Endothelial cell of umbilical vein (primary cell): ENCODE measurements at regions not wholly inside any gene's neighbourhood (a gene's known extent, or its start where the extent isn't known, plus 50 kb on each side); places are given as distances from the start of the nearest gene placed in this dataset.
A peak's percentile ranks its signal among the peaks of the same experiment; 100 is the strongest.
"Not testable (repeated sequence)": the region's sequence is repeated elsewhere in the genome, so short reads cannot be mapped to it uniquely, and the experiment has no call there.

Source experiments
- BruUV-seq: library from RNA; stranded (reverse); fragments of 400-500 nt; replicated peaks from 2 replicates; lab custom pipeline; 2021; lab: Mats Ljungman, UMichigan
- CTCF ChIA-PET: fragments of 300-600, 350-600 bp; sonication (Branson Sonifier 250); formaldehyde crosslinking; loops from one replicate; lab custom pipeline; 2021; ENCODE audit warnings: antibody characterized with exemption, inconsistent platforms; lab: Charles Lee
- POLR2A ChIA-PET: fragments of 300-600, 350-600 bp; sonication (Branson Sonifier 250); formaldehyde crosslinking; loops from one replicate; lab custom pipeline; 2021; ENCODE audit warnings: antibody characterized with exemption, inconsistent platforms; lab: Charles Lee
- DNase-seq: peaks from one replicate; pipeline ENCODE4 v3.0.0-alpha.2; 2011; ENCODE audit warnings: low read depth, low spot score
- FAIRE-seq: peaks from 2 replicates; lab custom pipeline; 2011; peaks lifted over from hg19 to GRCh38; lab: Jason Lieb, UNC
- H2AFZ ChIP-seq: 2 replicates; pipeline ENCODE4 v1.6.0; 2012; ENCODE audit warnings: low read depth, low read length, control low read depth, inconsistent platforms
- H3K27ac ChIP-seq: 2 replicates; pipeline ENCODE4 v1.5.1; 2011; ENCODE audit warnings: low read depth, mild to moderate bottlenecking, control low read depth, low read length, moderate library complexity; ENCODE audit not compliant: insufficient read depth
- H3K27me3 ChIP-seq, 2 experiments: 2 replicates each; pipeline versions ENCODE4 v1.6.0 to v1.6.1; 2011; ENCODE audit warnings: low read length in 2 of 2, mixed read lengths in 1 of 2; ENCODE audit not compliant: control insufficient read depth in 2 of 2, insufficient read depth in 2 of 2
- H3K36me3 ChIP-seq, 2 experiments: 2 replicates in 1 of 2; 3 replicates in 1 of 2; pipeline ENCODE4 v1.5.1; 2011; ENCODE audit warnings: low read length in 2 of 2, mild to moderate bottlenecking in 1 of 2, moderate library complexity in 1 of 2; ENCODE audit not compliant: control insufficient read depth in 2 of 2, insufficient read depth in 2 of 2; ENCODE audit errors: extremely low read depth in 1 of 2
- H3K4me1 ChIP-seq: 3 replicates; pipeline ENCODE4 v1.5.1; 2011; ENCODE audit warnings: mild to moderate bottlenecking, low read length; ENCODE audit not compliant: control insufficient read depth, insufficient read depth; ENCODE audit errors: extremely low read depth
- H3K4me2 ChIP-seq: 2 replicates; pipeline ENCODE4 v1.6.1; 2011; ENCODE audit warnings: low read length, control low read depth, mixed read lengths; ENCODE audit not compliant: insufficient read depth
- H3K4me3 ChIP-seq, 3 experiments: fragments of 200-600 bp in 1 of 3; sonication (generic), shearing (Covaris generic) in 1 of 3; replicated peaks in 1 of 3; 2 replicates each; pipeline ENCODE4 v1.5.1; 2011 to 2016; ENCODE audit warnings: control low read depth in 3 of 3, low read length in 3 of 3, mild to moderate bottlenecking in 2 of 3, inconsistent platforms in 1 of 3, low read depth in 1 of 3, moderate library complexity in 1 of 3; ENCODE audit not compliant: insufficient read depth in 1 of 3
- H3K79me2 ChIP-seq: 2 replicates; pipeline ENCODE4 v1.6.0; 2012; ENCODE audit warnings: low read length, inconsistent platforms; ENCODE audit not compliant: control insufficient read depth, insufficient read depth
- H3K9ac ChIP-seq: replicated peaks from 2 replicates; pipeline ENCODE3; 2011; ENCODE audit warnings: low read length, control low read depth; ENCODE audit not compliant: insufficient read depth; ENCODE audit errors: extremely low read depth
- H3K9me1 ChIP-seq: replicated peaks from 3 replicates; pipeline ENCODE4 v1.6.0; 2011; ENCODE audit warnings: mild to moderate bottlenecking, low read length; ENCODE audit not compliant: control insufficient read depth, insufficient read depth; ENCODE audit errors: extremely low read depth
- H3K9me3 ChIP-seq: replicated peaks from 2 replicates; pipeline ENCODE4 v1.5.1; 2012; ENCODE audit warnings: low read length, inconsistent platforms; ENCODE audit not compliant: control insufficient read depth, insufficient read depth
- H4K20me1 ChIP-seq: replicated peaks from 2 replicates; pipeline ENCODE3; 2011; ENCODE audit warnings: mild to moderate bottlenecking, low read length; ENCODE audit not compliant: control insufficient read depth, insufficient read depth; ENCODE audit errors: extremely low read depth
- dilution Hi-C: fragments of 300-500 bp; cut with MboI; formaldehyde crosslinking; loops from one replicate; pipeline ENCODE4 v1.15.0; 2019; ENCODE audit warnings: low sequenced_read_pairs; ENCODE audit not compliant: extremely low pct_ligation_motif_present
- intact Hi-C: fragments of 100-400 bp; cut with micrococcal nuclease; formaldehyde crosslinking; loops from one replicate; pipeline ENCODE4 v1.10.0; 2022

GRCh38 chr1:206375552-206375951 lies 94.7 kb upstream of the IKBKE start:
- dilution Hi-C loops, H3K27me3 ChIP-seq, H3K9me1 ChIP-seq, H3K36me3 ChIP-seq, H3K9ac ChIP-seq, CTCF ChIA-PET, FAIRE-seq, H3K4me2 ChIP-seq, BruUV-seq, POLR2A ChIA-PET, H3K4me1 ChIP-seq, H3K4me3 ChIP-seq, H4K20me1 ChIP-seq, H3K9me3 ChIP-seq, H3K79me2 ChIP-seq, intact Hi-C loops, H2AFZ ChIP-seq: not testable (repeated sequence)
- DNase-seq: peak; percentile 6
- peak overlapping the region; percentile 63 for H3K27ac ChIP-seq

GRCh38 chr1:206378506-206378905 lies 91.8 kb upstream of the IKBKE start:
- CTCF ChIA-PET, H4K20me1 ChIP-seq, POLR2A ChIA-PET, H3K9me3 ChIP-seq, FAIRE-seq, dilution Hi-C loops, H3K27me3 ChIP-seq, H3K9ac ChIP-seq, H3K4me2 ChIP-seq, H3K79me2 ChIP-seq, BruUV-seq, intact Hi-C loops, H3K4me1 ChIP-seq, H3K4me3 ChIP-seq, H3K36me3 ChIP-seq, H2AFZ ChIP-seq, DNase-seq, H3K27ac ChIP-seq, H3K9me1 ChIP-seq: not testable (repeated sequence)

- H3K27ac ChIP-seq, intact Hi-C loops, DNase-seq, H3K9me1 ChIP-seq, H3K79me2 ChIP-seq, H2AFZ ChIP-seq, H3K36me3 ChIP-seq, CTCF ChIA-PET, H3K9me3 ChIP-seq, H3K9ac ChIP-seq, dilution Hi-C loops, POLR2A ChIA-PET, H3K27me3 ChIP-seq, H3K4me2 ChIP-seq, FAIRE-seq, H3K4me1 ChIP-seq, H4K20me1 ChIP-seq, BruUV-seq, H3K4me3 ChIP-seq: not testable (repeated sequence)
Measured at GRCh38 chr1:206379245-206379644, 91.0 kb upstream of the IKBKE start.

DNA sequence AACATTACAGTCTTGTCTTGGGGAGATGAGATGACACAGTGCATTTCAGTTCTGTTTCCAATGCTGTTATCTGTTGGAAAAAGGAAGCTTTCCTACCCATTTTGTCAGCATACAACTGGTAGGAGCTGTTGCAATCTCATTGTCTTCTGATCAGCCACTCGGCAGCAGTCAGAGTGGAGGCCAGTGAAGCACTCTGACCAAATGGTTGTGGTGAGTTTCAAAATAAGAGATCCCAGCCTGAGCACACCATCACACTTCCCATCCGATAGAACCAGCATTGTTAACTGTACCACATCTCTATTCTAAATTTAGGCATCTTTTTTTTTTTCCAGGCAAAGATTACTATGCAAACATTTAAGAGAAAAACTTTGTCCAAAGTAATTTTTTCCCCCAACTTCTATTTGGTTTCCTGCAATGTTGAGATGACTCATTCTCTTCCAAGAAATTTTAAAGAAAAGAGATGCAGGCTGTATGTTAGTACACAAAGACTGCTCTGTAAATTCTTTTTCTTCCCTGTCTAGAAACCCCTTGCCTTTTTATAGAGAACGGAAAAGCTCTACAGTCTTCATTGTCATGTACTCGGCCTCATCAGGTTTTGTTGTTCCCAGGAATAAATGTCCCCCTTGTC lies 90.0 kb upstream of the IKBKE start:
- intact Hi-C loops, dilution Hi-C loops, H3K9me1 ChIP-seq, H4K20me1 ChIP-seq, H3K36me3 ChIP-seq, H3K4me1 ChIP-seq, FAIRE-seq, H2AFZ ChIP-seq, POLR2A ChIA-PET, H3K27me3 ChIP-seq, H3K4me3 ChIP-seq, H3K79me2 ChIP-seq, H3K9me3 ChIP-seq, CTCF ChIA-PET, H3K4me2 ChIP-seq, H3K9ac ChIP-seq: not testable (repeated sequence)
- peak overlapping the region; percentile 23 for H3K27ac ChIP-seq
- BruUV-seq: TSS peak; percentile 58
- peak; percentile 40 for DNase-seq
